ENCODE measurements at regions not wholly inside any gene's neighbourhood (a gene's known extent, or its start where the extent isn't known, plus 50 kb on each side); places are given as distances from the start of the nearest gene placed in this dataset.

- H3K4me3 ChIP-seq (ENCODE audit: insufficient read depth, low read length) = no peak overlapping the region
- H3K9me3 ChIP-seq (ENCODE audit: low read depth, low read length) = no peaks in the 10 kb centered on the region
- no peaks in the 10 kb centered on the region for H4K20me1 ChIP-seq (ENCODE audit: insufficient read depth, low read length)
- no peaks in the 10 kb centered on the region for H3K36me3 ChIP-seq (ENCODE audit: insufficient read depth, low read length)
- DNase-seq (ENCODE audit: insufficient read length, low spot score, missing footprints) = no peak
- H3K4me1 ChIP-seq (ENCODE audit: insufficient read depth, low read length) = no peaks in the 10 kb centered on the region
- peaks cover 12% of the 10 kb centered on the region for H3K27me3 ChIP-seq (ENCODE audit: insufficient read depth, low read length)
- H2AFZ ChIP-seq (ENCODE audit: low read length) = no peak overlapping the region
- TF ChIP-seq, protein P1, sequence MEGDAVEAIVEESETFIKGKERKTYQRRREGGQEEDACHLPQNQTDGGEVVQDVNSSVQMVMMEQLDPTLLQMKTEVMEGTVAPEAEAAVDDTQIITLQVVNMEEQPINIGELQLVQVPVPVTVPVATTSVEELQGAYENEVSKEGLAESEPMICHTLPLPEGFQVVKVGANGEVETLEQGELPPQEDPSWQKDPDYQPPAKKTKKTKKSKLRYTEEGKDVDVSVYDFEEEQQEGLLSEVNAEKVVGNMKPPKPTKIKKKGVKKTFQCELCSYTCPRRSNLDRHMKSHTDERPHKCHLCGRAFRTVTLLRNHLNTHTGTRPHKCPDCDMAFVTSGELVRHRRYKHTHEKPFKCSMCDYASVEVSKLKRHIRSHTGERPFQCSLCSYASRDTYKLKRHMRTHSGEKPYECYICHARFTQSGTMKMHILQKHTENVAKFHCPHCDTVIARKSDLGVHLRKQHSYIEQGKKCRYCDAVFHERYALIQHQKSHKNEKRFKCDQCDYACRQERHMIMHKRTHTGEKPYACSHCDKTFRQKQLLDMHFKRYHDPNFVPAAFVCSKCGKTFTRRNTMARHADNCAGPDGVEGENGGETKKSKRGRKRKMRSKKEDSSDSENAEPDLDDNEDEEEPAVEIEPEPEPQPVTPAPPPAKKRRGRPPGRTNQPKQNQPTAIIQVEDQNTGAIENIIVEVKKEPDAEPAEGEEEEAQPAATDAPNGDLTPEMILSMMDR (IDR thresholded peaks at IDR 0.05; ENCODE audit: extremely low read depth, low read depth, low read length) = no peak
- no peak overlapping the region for H3K27ac ChIP-seq (ENCODE audit: low read depth, low read length)
- H3K79me2 ChIP-seq (ENCODE audit: insufficient read depth, low read length) = no peaks in the 10 kb centered on the region
- no peak overlapping the region for H3K4me2 ChIP-seq (ENCODE audit: insufficient read depth, low read length)
Measured at GRCh38 chr17:36749493-36749892, 148.1 kb downstream of the MRM1 start.

GRCh38 chr17:36750316-36750885 is 149.0 kb downstream of the MRM1 start:
- Histone ChIP-seq H3K79me2 (ENCODE audit: insufficient read depth, low read length) (no peaks in the 10 kb centered on the region), H3K9me3 (ENCODE audit: low read depth, low read length) (no peaks in the 10 kb centered on the region), H3K4me1 (ENCODE audit: insufficient read depth, low read length) (no peaks in the 10 kb centered on the region), H3K27me3 (ENCODE audit: insufficient read depth, low read length) (peaks cover 12% of the 10 kb centered on the region), H2AFZ (ENCODE audit: low read length) (no peak overlapping the region), H3K4me2 (ENCODE audit: insufficient read depth, low read length) (no peak overlapping the region), H3K36me3 (ENCODE audit: insufficient read depth, low read length) (no peaks in the 10 kb centered on the region), H3K4me3 (ENCODE audit: insufficient read depth, low read length) (no peak overlapping the region), H4K20me1 (ENCODE audit: insufficient read depth, low read length) (no peaks in the 10 kb centered on the region), H3K27ac (ENCODE audit: low read depth, low read length) (no peak overlapping the region)
- TF ChIP-seq, protein P1 (IDR thresholded peaks at IDR 0.05; ENCODE audit: extremely low read depth, low read depth, low read length) = no peak
- DNase-seq (ENCODE audit: insufficient read length, low spot score, missing footprints) = no peak

DNA sequence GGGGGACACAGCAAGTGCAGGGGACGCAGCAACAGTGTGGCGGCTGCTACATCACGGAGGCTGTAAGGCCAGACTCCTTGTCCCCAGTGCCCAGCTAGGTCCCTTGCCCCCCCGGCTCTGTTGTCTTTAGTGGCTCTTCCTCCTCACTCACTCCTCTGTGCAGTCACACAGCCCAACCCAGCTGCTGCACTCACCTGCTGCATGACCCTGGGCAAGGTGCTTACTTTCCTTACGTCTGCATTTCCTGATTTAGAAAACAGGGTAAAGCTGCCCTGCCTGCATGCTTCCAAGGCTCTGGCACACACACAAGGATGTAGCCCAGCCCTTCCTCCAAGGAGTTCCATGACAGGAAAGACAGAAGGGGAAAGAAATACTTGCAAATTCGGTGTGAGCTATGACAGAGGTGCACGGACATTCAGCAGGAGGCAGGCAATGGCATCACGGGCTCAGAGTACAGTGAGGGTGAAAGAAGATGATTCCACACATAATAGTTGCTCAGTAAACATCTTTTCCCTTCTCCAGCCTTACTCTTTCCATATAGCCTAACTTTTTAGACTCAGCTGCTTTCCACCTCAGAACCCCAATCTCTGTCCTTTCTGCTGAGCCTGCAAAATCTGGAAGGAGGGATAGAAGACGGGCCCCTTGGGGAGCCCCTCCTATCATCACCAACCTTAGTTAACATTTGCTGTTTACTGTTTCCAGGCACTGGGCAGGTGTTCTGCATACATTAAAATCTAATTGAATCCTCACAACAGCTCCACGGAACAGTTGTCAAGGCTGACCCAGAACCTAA is 150.9 kb downstream of the MRM1 start:
- H3K4me3 ChIP-seq (ENCODE audit: insufficient read depth, low read length) = no peak overlapping the region

GRCh38 chr17:36755586-36755985 is 154.2 kb downstream of the MRM1 start:
- Histone ChIP-seq H3K9me3 (ENCODE audit: low read depth, low read length) (no peaks in the 10 kb centered on the region), H3K27me3 (ENCODE audit: insufficient read depth, low read length) (peaks cover 5% of the 10 kb centered on the region), H3K27ac (ENCODE audit: low read depth, low read length) (no peak overlapping the region), H3K36me3 (ENCODE audit: insufficient read depth, low read length) (no peaks in the 10 kb centered on the region), H4K20me1 (ENCODE audit: insufficient read depth, low read length) (no peaks in the 10 kb centered on the region), H3K4me3 (ENCODE audit: insufficient read depth, low read length) (no peak overlapping the region), H3K4me2 (ENCODE audit: insufficient read depth, low read length) (no peak overlapping the region), H3K4me1 (ENCODE audit: insufficient read depth, low read length) (no peaks in the 10 kb centered on the region), H3K79me2 (ENCODE audit: insufficient read depth, low read length) (no peaks in the 10 kb centered on the region), H2AFZ (ENCODE audit: low read length) (no peak overlapping the region)
- no peak for DNase-seq (ENCODE audit: insufficient read length, low spot score, missing footprints)
- TF ChIP-seq, protein P1 (IDR thresholded peaks at IDR 0.05; ENCODE audit: extremely low read depth, low read depth, low read length) = peak; percentile 27

More for the DNA sequence above, 150.9 kb downstream of the MRM1 start:
- no peak overlapping the region for H3K27ac ChIP-seq (ENCODE audit: low read depth, low read length)
- no peak overlapping the region for H2AFZ ChIP-seq (ENCODE audit: low read length)
- H3K36me3 ChIP-seq (ENCODE audit: insufficient read depth, low read length) = no peaks in the 10 kb centered on the region
- H3K4me1 ChIP-seq (ENCODE audit: insufficient read depth, low read length) = no peaks in the 10 kb centered on the region
- H3K79me2 ChIP-seq (ENCODE audit: insufficient read depth, low read length) = no peaks in the 10 kb centered on the region
- H4K20me1 ChIP-seq (ENCODE audit: insufficient read depth, low read length) = no peaks in the 10 kb centered on the region
- no peaks in the 10 kb centered on the region for H3K9me3 ChIP-seq (ENCODE audit: low read depth, low read length)
- no peak overlapping the region for H3K4me2 ChIP-seq (ENCODE audit: insufficient read depth, low read length)
- DNase-seq (ENCODE audit: insufficient read length, low spot score, missing footprints) = no peak
- peaks cover 13% of the 10 kb centered on the region for H3K27me3 ChIP-seq (ENCODE audit: insufficient read depth, low read length)
- TF ChIP-seq, protein P1 (IDR thresholded peaks at IDR 0.05; ENCODE audit: extremely low read depth, low read depth, low read length) = no peak
